Common myeloid progenitor, CD34-positive (primary cell): ENCODE measurements at regions not wholly inside any gene's neighbourhood (a gene's known extent, or its start where the extent isn't known, plus 50 kb on each side); places are given as distances from the start of the nearest gene placed in this dataset.
"Not testable (repeated sequence)": the region's sequence is repeated elsewhere in the genome, so short reads cannot be mapped to it uniquely, and the experiment has no call there.

Experiments used
- CTCF ChIA-PET: fragments of 350-600 bp; sonication (Branson Sonifier 250); formaldehyde crosslinking; loops from one replicate; lab custom pipeline; 2021; ENCODE audit warnings: antibody characterized with exemption; lab: Charles Lee
- POLR2A ChIA-PET: fragments of 350-600 bp; sonication (Branson Sonifier 250); formaldehyde crosslinking; loops from one replicate; lab custom pipeline; 2021; ENCODE audit warnings: antibody characterized with exemption; lab: Charles Lee
- DNase-seq, 3 donors: peaks; one replicate each; pipeline versions ENCODE4 v3.0.0 to v3.0.0-alpha.2; 2013
- H3K27ac ChIP-seq, 2 experiments: 1 replicate in 1 of 2; 2 replicates in 1 of 2; pipeline ENCODE4 v1.7.0; 2013; ENCODE audit warnings: inconsistent platforms in 2 of 2, low read length in 2 of 2, mild to moderate bottlenecking in 2 of 2, low read depth in 1 of 2, moderate library complexity in 1 of 2; ENCODE audit not compliant: severe bottlenecking in 2 of 2, insufficient read depth in 1 of 2, poor library complexity in 1 of 2
- H3K27me3 ChIP-seq, 5 experiments: replicated peaks in 2 of 5; 1 replicate in 3 of 5; 2 replicates in 2 of 5; pipeline versions ENCODE4 v1.6.1 to v1.7.0; 2013; ENCODE audit warnings: low read length in 4 of 5, mild to moderate bottlenecking in 2 of 5, moderate library complexity in 2 of 5, inconsistent platforms in 1 of 5; ENCODE audit not compliant: insufficient read depth in 5 of 5, control insufficient read depth in 4 of 5
- H3K36me3 ChIP-seq, 4 experiments: 1 replicate in 2 of 4; 2 replicates in 2 of 4; pipeline versions ENCODE4 v1.6.1 to v1.7.0; 2013; ENCODE audit warnings: low read length in 3 of 4, control low read depth in 1 of 4, mild to moderate bottlenecking in 1 of 4; ENCODE audit not compliant: control insufficient read depth in 4 of 4, insufficient read depth in 4 of 4
- H3K4me1 ChIP-seq, 4 experiments: 1 replicate in 3 of 4; 2 replicates in 1 of 4; pipeline versions ENCODE4 v1.6.1 to v1.7.1; 2013; ENCODE audit warnings: low read length in 3 of 4, mild to moderate bottlenecking in 3 of 4, control low read depth in 1 of 4, inconsistent platforms in 1 of 4, moderate library complexity in 1 of 4; ENCODE audit not compliant: control insufficient read depth in 4 of 4, insufficient read depth in 4 of 4; ENCODE audit errors: control extremely low read depth in 1 of 4
- H3K4me3 ChIP-seq, 7 experiments: 1 replicate in 4 of 7; 2 replicates in 3 of 7; pipeline versions ENCODE4 v1.5.1 to v1.7.0; 2013; ENCODE audit warnings: mild to moderate bottlenecking in 7 of 7, low read length in 6 of 7, moderate library complexity in 6 of 7, inconsistent platforms in 2 of 7, low read depth in 2 of 7, control low read depth in 1 of 7; ENCODE audit not compliant: insufficient read depth in 4 of 7, control insufficient read depth in 1 of 7; ENCODE audit errors: extremely low read depth in 1 of 7
- H3K9me3 ChIP-seq, 5 experiments: 1 replicate in 4 of 5; 2 replicates in 1 of 5; pipeline versions ENCODE4 v1.6.1 to v1.7.1; 2013; ENCODE audit warnings: low read length in 4 of 5, mild to moderate bottlenecking in 2 of 5, inconsistent platforms in 1 of 5, low read depth in 1 of 5, moderate library complexity in 1 of 5; ENCODE audit not compliant: control insufficient read depth in 4 of 5, insufficient read depth in 2 of 5; ENCODE audit errors: control extremely low read depth in 1 of 5
- WGBS: methylation state at CpG from one replicate; pipeline ENCODE4 v1.1.5; 2013; ENCODE audit not compliant: insufficient coverage; 5-methylcytosine and 5-hydroxymethylcytosine counted together

DNA sequence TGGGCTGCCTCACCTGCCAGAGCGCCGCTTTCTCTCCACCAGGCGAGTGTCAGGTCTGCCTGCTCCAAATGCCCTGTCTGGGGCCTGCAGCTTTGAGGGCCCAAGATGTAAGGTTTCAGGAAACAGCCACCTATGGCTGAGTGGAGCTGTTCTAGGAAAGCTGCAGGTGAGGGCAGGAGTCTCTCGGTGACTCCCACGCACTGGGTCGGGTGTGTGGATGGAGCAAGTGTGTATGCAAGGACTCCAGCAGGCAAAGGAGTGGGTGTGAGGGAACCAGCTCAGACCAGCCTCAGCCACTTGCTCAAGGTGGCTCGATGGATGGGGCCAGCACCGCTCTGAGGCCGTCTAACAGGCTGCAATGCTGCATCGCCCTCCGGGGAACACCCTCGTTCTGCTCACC is 123.7 kb downstream of the LIMS4 start:
- H3K36me3 ChIP-seq, H3K4me1 ChIP-seq, DNase-seq, H3K27ac ChIP-seq, POLR2A ChIA-PET, H3K9me3 ChIP-seq, H3K4me3 ChIP-seq, H3K27me3 ChIP-seq, CTCF ChIA-PET: not testable (repeated sequence)
- WGBS, result no CpG with 5 or more reads among the region's 12 CpGs

- H3K9me3 ChIP-seq, H3K4me1 ChIP-seq, DNase-seq, H3K27me3 ChIP-seq, CTCF ChIA-PET, POLR2A ChIA-PET, H3K27ac ChIP-seq, H3K4me3 ChIP-seq, H3K36me3 ChIP-seq: not testable (repeated sequence)
- WGBS, result no CpG with 5 or more reads among the region's 6 CpGs
Measured at GRCh38 chr2:110344405-110345035, 128.1 kb downstream of the LIMS4 start.

GRCh38 chr2:110342077-110342476 is 129.7 kb upstream of the MTLN start:
- H3K4me3 ChIP-seq, POLR2A ChIA-PET, H3K4me1 ChIP-seq, H3K36me3 ChIP-seq, H3K27ac ChIP-seq, H3K27me3 ChIP-seq, H3K9me3 ChIP-seq, DNase-seq, CTCF ChIA-PET: not testable (repeated sequence)
- WGBS, result no CpG with 5 or more reads among the region's 7 CpGs

DNA sequence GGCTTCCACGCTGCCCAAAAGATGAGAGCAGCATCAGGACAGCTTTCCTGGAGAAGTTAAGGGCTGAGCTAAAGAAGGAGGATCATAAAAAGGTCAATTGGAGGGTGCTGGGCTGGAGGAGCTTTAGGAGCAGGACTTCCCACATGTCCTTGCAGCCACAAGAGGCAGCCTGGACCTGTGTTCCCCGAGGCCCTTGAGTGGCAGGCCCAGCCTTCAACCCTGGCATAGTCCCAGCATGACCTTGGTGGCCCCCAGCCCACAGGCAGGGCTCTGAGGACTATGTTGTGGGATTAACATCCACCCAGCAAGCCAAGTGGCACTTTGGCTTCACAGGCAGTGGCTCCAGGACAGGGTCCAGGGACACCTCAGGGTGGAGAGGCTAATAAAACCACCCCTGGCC is 126.8 kb upstream of the MTLN start:
- H3K36me3 ChIP-seq, H3K4me3 ChIP-seq, H3K9me3 ChIP-seq, H3K4me1 ChIP-seq, DNase-seq, H3K27me3 ChIP-seq, CTCF ChIA-PET, H3K27ac ChIP-seq, POLR2A ChIA-PET: not testable (repeated sequence)
- WGBS, result no CpG with 5 or more reads among the region's 2 CpGs

DNA sequence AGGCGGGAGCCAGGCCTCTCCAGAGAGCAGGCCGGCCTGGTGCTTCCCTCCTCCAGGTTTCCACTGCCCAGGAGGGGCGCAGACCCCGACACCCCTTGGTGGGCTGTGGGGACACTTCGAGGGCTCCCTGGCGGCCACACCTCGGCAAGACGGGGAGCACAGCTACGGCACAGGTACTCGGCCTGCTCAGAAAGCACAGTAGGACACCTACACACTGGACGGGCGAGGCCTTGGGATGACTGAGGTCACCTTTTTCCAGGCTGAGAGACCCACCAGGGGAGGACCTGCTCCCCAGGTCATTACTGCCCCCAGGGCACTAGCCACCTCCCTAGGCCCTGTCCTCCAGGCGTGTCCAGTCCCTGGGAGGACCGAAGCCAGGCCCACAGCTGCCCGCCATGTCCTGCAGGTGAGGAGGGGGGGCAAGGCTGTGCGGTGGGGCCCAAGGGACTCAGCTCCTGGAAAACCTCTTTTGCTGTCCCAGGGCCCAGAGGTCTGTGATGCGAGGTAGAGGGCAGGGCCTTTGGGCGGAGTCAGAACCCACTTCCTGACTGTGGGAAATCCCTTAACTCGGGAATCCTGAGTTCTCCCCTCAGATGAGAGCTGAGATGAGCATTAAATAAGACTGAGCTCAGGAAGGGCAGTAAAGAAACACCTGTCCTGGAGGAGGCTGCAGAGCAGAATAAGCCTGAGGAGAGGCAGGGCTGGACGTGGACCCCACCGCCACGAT is 126.1 kb upstream of the MTLN start:
- H3K27ac ChIP-seq, H3K9me3 ChIP-seq, H3K4me1 ChIP-seq, H3K36me3 ChIP-seq, H3K4me3 ChIP-seq, H3K27me3 ChIP-seq, POLR2A ChIA-PET, CTCF ChIA-PET, DNase-seq: not testable (repeated sequence)
- 66% methylated on average over 3 of the region's 22 CpGs for WGBS

DNA sequence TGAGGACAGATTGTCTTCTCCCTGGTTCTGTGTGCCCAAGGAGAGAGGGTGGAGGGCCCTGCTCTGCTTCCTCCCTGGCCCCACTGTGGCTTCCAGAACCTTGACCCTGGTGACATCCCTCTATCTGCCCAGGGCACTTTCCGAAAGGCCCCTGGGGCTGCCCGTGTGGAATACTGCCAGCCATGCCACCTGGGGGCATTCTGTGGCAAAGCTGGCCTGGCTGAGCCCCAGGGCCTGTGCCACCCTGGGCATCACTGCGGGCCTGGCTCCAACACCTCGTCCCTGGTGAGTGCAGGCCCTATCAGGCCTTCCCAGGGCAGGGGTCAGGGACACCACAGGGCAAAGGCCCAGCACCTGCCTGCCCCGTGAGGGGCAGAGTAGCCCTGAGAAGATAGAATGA is 123.7 kb upstream of the MTLN start:
- POLR2A ChIA-PET, H3K4me1 ChIP-seq, CTCF ChIA-PET, H3K9me3 ChIP-seq, H3K4me3 ChIP-seq, DNase-seq, H3K36me3 ChIP-seq, H3K27me3 ChIP-seq, H3K27ac ChIP-seq: not testable (repeated sequence)
- 83% methylated on average over 1 of the region's 5 CpGs for WGBS

- WGBS, result no CpG with 5 or more reads among the region's 10 CpGs
- H3K36me3 ChIP-seq, DNase-seq, POLR2A ChIA-PET, H3K9me3 ChIP-seq, H3K27ac ChIP-seq, H3K4me1 ChIP-seq, CTCF ChIA-PET, H3K4me3 ChIP-seq, H3K27me3 ChIP-seq: not testable (repeated sequence)
Measured at GRCh38 chr2:110335415-110336049, 123.2 kb upstream of the MTLN start.
